Right cardiac atrium (tissue), 5 donors: ENCODE measurements at regions not wholly inside any gene's neighbourhood (a gene's known extent, or its start where the extent isn't known, plus 50 kb on each side); places are given as distances from the start of the nearest gene placed in this dataset.

Source experiments
- ATAC-seq, 2 donors: fragments of 200-7000 bp; cut with Tn5 transposase; one replicate each; pipeline versions ENCODE4 v1.8.0 to v1.9.1; 2020; ENCODE audit warnings: moderate library complexity in 2 of 2, mild to moderate bottlenecking in 1 of 2
- DNase-seq, 3 donors: peaks; one replicate each; pipeline ENCODE4 v3.0.0-alpha.2; 2020
- H3K27ac ChIP-seq: one replicate; pipeline ENCODE4 v1.5.1; 2013; ENCODE audit warnings: mild to moderate bottlenecking, low read length, control low read depth, moderate library complexity
- H3K27me3 ChIP-seq: one replicate; pipeline ENCODE4 v1.6.1; 2013; ENCODE audit not compliant: control insufficient read depth, insufficient read depth
- H3K4me1 ChIP-seq: one replicate; pipeline ENCODE4 v1.6.1; 2013; ENCODE audit warnings: low read length; ENCODE audit not compliant: control insufficient read depth, insufficient read depth
- H3K4me3 ChIP-seq: one replicate; pipeline ENCODE4 v1.5.1; 2013; ENCODE audit warnings: low read length, control low read depth
- H3K9me3 ChIP-seq: one replicate; pipeline ENCODE4 v1.6.1; 2013; ENCODE audit warnings: low read length; ENCODE audit not compliant: control insufficient read depth
- WGBS: extraction: QIAGEN DNeasy Blood & Tissue Kit; methylation state at CpG from one replicate; pipeline ENCODE4 v1.1.7; 2013; 5-methylcytosine and 5-hydroxymethylcytosine counted together
- intact Hi-C, 4 donors: fragments of 100-400 bp; cut with DNase I; formaldehyde crosslinking; loops; one replicate each; pipeline versions ENCODE4 v1.11.0 to v1.14.0; 2022 to 2023
- donor health status: healthy with polysubstance abuse.
- donor health status: DM: no; HTN: yes; CAD: no.
- donor health status: DM: no; HTN: no; CAD: no.
- donor health status: DM: no; HTN: yes; CAD: no; lungs with severe emphysema.
- donor health status: DM: yes; HTN: yes; CAD: no.

DNA sequence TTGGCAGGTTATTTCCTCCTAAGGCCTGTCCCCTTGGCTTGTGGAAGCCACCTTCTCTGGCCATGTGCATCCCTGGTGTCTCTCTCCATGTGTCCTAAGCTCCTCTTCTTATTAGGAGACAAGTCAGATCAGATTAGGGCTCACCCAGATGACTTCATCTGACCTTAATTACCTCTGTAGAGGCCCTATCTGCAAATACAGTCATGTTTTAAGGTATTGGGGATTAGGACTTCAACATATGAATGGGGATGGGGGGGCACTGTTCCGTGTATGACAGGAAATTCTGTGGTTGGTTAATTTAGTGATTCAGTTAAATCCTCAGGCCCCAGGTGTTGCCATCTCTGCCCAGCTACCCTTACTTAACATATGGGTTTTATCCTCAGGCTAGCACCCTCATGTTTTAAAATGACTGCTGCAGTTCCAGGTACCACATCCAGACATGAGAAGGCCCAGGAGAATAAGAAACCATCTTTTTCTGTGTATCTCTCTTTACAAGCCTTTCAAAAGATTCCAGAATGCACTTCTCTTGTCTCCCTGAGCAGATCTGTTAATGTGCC, 51.9 kb upstream of the RAI14 start:
- DNase-seq (no peak), ATAC-seq (no peak)
- no peak overlapping the region for H3K4me3 ChIP-seq
- no peaks in the 10 kb centered on the region for H3K27me3 ChIP-seq
- H3K27ac ChIP-seq, result no peak overlapping the region
- WGBS, result 71% methylated on average over 1 of the region's 1 CpG
- no peaks in the 10 kb centered on the region for H3K9me3 ChIP-seq
- intact Hi-C loops, result no loop called here
- H3K4me1 ChIP-seq, result no peaks in the 10 kb centered on the region

DNA sequence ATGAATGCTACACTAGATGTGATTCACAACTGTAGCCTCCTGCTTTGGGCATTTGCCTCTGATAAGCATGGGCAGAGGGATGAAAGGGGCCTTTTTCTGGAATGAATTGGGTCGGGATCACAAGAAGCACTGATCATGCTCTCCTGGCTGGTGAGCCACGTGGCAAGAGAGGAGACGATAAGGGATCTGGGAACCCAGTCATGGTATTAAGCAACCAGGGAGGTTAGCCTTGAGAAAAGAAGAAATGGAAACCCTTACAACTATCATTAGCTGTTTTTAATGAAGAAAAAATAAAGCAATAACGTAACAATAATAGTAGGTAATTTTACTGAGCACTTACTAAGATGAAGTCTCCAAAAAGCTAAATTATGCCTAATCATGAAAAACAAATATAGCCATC, 50.0 kb upstream of the RAI14 start:
- no peak overlapping the region for H3K27ac ChIP-seq
- no peaks in the 10 kb centered on the region for H3K9me3 ChIP-seq
- ATAC-seq (no peak), DNase-seq (no peak)
- intact Hi-C loops, result no loop called here
- no peak overlapping the region for H3K4me3 ChIP-seq
- no peaks in the 10 kb centered on the region for H3K27me3 ChIP-seq
- 83% methylated on average over 4 of the region's 4 CpGs for WGBS
- no peaks in the 10 kb centered on the region for H3K4me1 ChIP-seq
